Upper lobe of left lung (tissue), 6 donors: ENCODE measurements at regions not wholly inside any gene's neighbourhood (a gene's known extent, or its start where the extent isn't known, plus 50 kb on each side); places are given as distances from the start of the nearest gene placed in this dataset.

Source experiments
- ATAC-seq, 2 donors: fragments of 200-7000 bp; cut with Tn5 transposase; one replicate each; pipeline ENCODE4 v1.9.1; 2022; ENCODE audit warnings: mild to moderate bottlenecking in 2 of 2, moderate library complexity in 2 of 2; ENCODE audit not compliant: low FRiP score in 2 of 2
- DNase-seq, 2 donors: peaks; one replicate each; pipeline ENCODE4 v3.0.0-alpha.2; 2019 to 2020
- H3K27ac ChIP-seq, 4 donors: fragments of 200-600 bp; sonication (generic); one replicate each; pipeline ENCODE4 v1.5.1; 2016 to 2019
- H3K27me3 ChIP-seq, 4 donors: fragments of 200-600 bp; sonication (generic); one replicate each; pipeline ENCODE4 v1.5.1; 2017 to 2019
- H3K36me3 ChIP-seq, 4 donors: fragments of 200-600 bp; sonication (generic); one replicate each; pipeline ENCODE4 v1.5.1; 2016 to 2019
- H3K4me1 ChIP-seq, 4 donors: fragments of 200-600 bp; sonication (generic); one replicate each; pipeline ENCODE4 v1.5.1; 2018 to 2019
- H3K4me3 ChIP-seq, 4 donors: fragments of 200-600 bp; sonication (generic); one replicate each; pipeline ENCODE4 v1.5.1; 2017 to 2019; ENCODE audit warnings: mild to moderate bottlenecking in 2 of 4, moderate library complexity in 1 of 4
- H3K9me3 ChIP-seq, 4 donors: fragments of 200-600 bp; sonication (generic); one replicate each; pipeline ENCODE4 v1.5.1; 2018 to 2019
- EP300 ChIP-seq, 4 donors: sonication (generic); formaldehyde crosslinking; IDR thresholded peaks; one replicate each; pipeline ENCODE4 v1.5.1; 2017; ENCODE audit warnings: antibody characterized with exemption in 4 of 4, control low read depth in 2 of 4
- POLR2A ChIP-seq, 4 donors: fragments of 450-650 bp; IDR thresholded peaks; one replicate each; pipeline ENCODE4 v1.5.1; 2016 to 2017; ENCODE audit warnings: antibody characterized with exemption in 4 of 4, mild to moderate bottlenecking in 2 of 4
- POLR2AphosphoS5 ChIP-seq, 2 donors: sonication (generic); formaldehyde crosslinking; IDR thresholded peaks; one replicate each; pipeline ENCODE4 v1.5.1; 2017; ENCODE audit warnings: antibody characterized with exemption in 2 of 2
- WGBS, 2 donors: methylation state at CpG; one replicate each; pipeline ENCODE4 v1.1.5; 2017 to 2018; 5-methylcytosine and 5-hydroxymethylcytosine counted together
- TF ChIP-seq, protein P1 (sequence below), 6 experiments: fragments of 450-650 bp in 4 of 6; fragments of 200-600 bp in 2 of 6; sonication (generic) in 2 of 6; IDR thresholded peaks; one replicate each; pipeline ENCODE4 v1.5.1; 2016 to 2019; ENCODE audit warnings: antibody characterized with exemption in 6 of 6
- donor health status: DM: no; HTN: no; CAD: no; lungs with moderate emphysema.
- donor health status: DM: no; HTN: yes; CAD: no; lungs with severe emphysema.

DNA sequence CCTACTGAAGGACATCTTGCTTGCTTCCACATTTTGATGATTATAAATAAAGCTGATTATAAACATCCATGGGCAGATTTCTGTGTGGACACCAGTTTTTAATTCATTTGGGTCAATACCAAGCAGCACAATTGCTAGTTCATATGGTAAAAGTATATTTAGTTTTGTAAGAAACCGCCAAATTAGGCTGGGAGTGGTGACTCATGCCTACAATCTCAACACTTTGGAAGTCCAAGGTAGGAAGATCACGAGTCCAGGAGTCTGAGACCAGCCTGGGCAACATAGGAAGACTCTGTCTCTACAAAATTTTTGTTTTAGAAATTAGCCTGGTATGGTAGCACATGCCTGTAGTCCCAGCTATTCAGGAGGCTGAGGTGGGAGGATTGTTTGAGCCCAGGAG, 52.6 kb upstream of the ABHD2 start:
- ATAC-seq = no peak
- DNase-seq = no peak
- Histone ChIP-seq H3K27me3 (no peaks in the 10 kb centered on the region), H3K27ac (no peak overlapping the region), H3K4me3 (no peak overlapping the region), H3K9me3 (no peaks in the 10 kb centered on the region), H3K36me3 (no peaks in the 10 kb centered on the region), H3K4me1 (no peaks in the 10 kb centered on the region)
- 84 to 88% methylated on average over 2 of the region's 2 CpGs for WGBS, 2 donors
- TF ChIP-seq POLR2A (IDR thresholded peaks at IDR 0.05) (no peak), POLR2AphosphoS5 (IDR thresholded peaks at IDR 0.05) (no peak), EP300 (IDR thresholded peaks at IDR 0.05) (no peak)
- TF ChIP-seq, protein P1, sequence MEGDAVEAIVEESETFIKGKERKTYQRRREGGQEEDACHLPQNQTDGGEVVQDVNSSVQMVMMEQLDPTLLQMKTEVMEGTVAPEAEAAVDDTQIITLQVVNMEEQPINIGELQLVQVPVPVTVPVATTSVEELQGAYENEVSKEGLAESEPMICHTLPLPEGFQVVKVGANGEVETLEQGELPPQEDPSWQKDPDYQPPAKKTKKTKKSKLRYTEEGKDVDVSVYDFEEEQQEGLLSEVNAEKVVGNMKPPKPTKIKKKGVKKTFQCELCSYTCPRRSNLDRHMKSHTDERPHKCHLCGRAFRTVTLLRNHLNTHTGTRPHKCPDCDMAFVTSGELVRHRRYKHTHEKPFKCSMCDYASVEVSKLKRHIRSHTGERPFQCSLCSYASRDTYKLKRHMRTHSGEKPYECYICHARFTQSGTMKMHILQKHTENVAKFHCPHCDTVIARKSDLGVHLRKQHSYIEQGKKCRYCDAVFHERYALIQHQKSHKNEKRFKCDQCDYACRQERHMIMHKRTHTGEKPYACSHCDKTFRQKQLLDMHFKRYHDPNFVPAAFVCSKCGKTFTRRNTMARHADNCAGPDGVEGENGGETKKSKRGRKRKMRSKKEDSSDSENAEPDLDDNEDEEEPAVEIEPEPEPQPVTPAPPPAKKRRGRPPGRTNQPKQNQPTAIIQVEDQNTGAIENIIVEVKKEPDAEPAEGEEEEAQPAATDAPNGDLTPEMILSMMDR (IDR thresholded peaks at IDR 0.05) = no peak

DNA sequence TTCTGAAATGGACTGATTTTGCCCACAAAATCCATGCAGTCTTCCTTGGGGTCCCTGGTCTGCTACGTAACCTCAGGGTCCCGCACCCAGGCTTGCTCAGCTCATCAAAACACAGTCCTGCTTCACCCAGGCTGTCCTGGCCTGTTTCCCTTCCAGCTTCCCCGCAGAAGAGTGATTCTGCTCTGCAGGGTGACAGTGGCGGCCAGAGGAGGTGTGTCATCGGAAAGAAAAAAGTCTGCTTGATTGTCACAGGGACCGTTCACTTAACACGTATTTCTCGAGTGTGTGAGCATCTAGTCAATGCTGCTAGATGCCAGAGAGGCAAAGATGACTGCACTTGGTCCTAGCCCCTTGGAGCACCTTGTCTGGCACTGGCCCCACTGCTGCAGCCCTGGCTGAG, 50.1 kb upstream of the ABHD2 start:
- ATAC-seq (no peak), DNase-seq (no peak)
- no peaks in the 10 kb centered on the region for H3K9me3 ChIP-seq
- no peaks in the 10 kb centered on the region for H3K4me1 ChIP-seq
- H3K36me3 ChIP-seq = no peaks in the 10 kb centered on the region
- TF ChIP-seq EP300 (IDR thresholded peaks at IDR 0.05) = no peak
- H3K4me3 ChIP-seq = no peak overlapping the region
- H3K27ac ChIP-seq = no peak overlapping the region
- no peaks in the 10 kb centered on the region for H3K27me3 ChIP-seq
- 82 to 92% methylated on average over 8 of the region's 8 CpGs for WGBS, 2 donors
